ENCODE measurements at regions not wholly inside any gene's neighbourhood (a gene's known extent, or its start where the extent isn't known, plus 50 kb on each side); places are given as distances from the start of the nearest gene placed in this dataset.

DNA sequence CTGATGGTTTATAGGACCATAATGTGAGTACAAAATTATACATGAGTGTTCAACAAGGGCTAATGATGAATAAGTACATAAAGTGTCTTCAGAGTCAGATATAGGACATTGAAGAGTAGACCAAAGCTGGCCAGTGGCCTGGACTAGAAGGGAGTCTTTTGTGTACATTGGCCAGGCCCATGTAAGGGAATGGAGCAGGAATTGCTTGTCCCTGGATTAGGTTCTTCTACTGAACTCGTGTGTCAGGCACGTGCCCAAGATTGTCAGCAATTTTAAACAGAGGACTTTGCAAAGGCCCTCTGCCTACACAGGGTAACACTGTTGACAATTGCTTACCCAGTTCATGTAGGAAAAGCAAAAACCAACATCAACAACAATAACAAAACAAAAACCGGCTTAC lies 196.0 kb upstream of the SEL1L start:
- TF ChIP-seq, protein P1, sequence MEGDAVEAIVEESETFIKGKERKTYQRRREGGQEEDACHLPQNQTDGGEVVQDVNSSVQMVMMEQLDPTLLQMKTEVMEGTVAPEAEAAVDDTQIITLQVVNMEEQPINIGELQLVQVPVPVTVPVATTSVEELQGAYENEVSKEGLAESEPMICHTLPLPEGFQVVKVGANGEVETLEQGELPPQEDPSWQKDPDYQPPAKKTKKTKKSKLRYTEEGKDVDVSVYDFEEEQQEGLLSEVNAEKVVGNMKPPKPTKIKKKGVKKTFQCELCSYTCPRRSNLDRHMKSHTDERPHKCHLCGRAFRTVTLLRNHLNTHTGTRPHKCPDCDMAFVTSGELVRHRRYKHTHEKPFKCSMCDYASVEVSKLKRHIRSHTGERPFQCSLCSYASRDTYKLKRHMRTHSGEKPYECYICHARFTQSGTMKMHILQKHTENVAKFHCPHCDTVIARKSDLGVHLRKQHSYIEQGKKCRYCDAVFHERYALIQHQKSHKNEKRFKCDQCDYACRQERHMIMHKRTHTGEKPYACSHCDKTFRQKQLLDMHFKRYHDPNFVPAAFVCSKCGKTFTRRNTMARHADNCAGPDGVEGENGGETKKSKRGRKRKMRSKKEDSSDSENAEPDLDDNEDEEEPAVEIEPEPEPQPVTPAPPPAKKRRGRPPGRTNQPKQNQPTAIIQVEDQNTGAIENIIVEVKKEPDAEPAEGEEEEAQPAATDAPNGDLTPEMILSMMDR (IDR thresholded peaks at IDR 0.05) = no peak
- no peak for TF ChIP-seq EP300 (IDR thresholded peaks at IDR 0.05)

Data from upper lobe of left lung (tissue), 4 donors.